Naive thymus-derived CD4-positive, alpha-beta T cell (primary cell): ENCODE measurements at regions not wholly inside any gene's neighbourhood (a gene's known extent, or its start where the extent isn't known, plus 50 kb on each side); places are given as distances from the start of the nearest gene placed in this dataset.

Source experiments
- ATAC-seq: fragments of 150-1000 bp; cut with Tn5 transposase; 2 replicates; pipeline ENCODE4 v1.10.0; 2021; ENCODE audit warnings: mild to moderate bottlenecking, moderate library complexity
- CTCF ChIA-PET: fragments of 350-600 bp; sonication (Branson Sonifier 250); formaldehyde crosslinking; loops from one replicate; lab custom pipeline; 2021; ENCODE audit warnings: antibody characterized with exemption; lab: Charles Lee
- POLR2A ChIA-PET: fragments of 350-600 bp; sonication (Branson Sonifier 250); formaldehyde crosslinking; loops from one replicate; lab custom pipeline; 2021; ENCODE audit warnings: antibody characterized with exemption, inconsistent platforms; lab: Charles Lee
- DNase-seq, 9 donors: peaks; one replicate each; pipeline versions ENCODE4 v3.0.0 to v3.0.0-alpha.2; 2020 to 2022; ENCODE audit warnings: mixed read lengths in 1 of 9
- H3K27ac ChIP-seq: one replicate; pipeline ENCODE4 v1.7.0; 2013; ENCODE audit warnings: mild to moderate bottlenecking, low read depth, low read length, moderate library complexity
- H3K27me3 ChIP-seq, 2 donors: one replicate each; pipeline ENCODE4 v1.7.0; 2013; ENCODE audit warnings: low read length in 2 of 2, mild to moderate bottlenecking in 2 of 2, moderate library complexity in 2 of 2; ENCODE audit not compliant: control insufficient read depth in 2 of 2, insufficient read depth in 2 of 2
- H3K36me3 ChIP-seq, 3 experiments: 1 replicate in 2 of 3; 2 replicates in 1 of 3; pipeline ENCODE4 v1.7.0; 2013; ENCODE audit warnings: low read length in 3 of 3, mild to moderate bottlenecking in 3 of 3, moderate library complexity in 1 of 3; ENCODE audit not compliant: insufficient read depth in 3 of 3, control insufficient read depth in 2 of 3
- H3K4me1 ChIP-seq, 2 donors: one replicate each; pipeline ENCODE4 v1.7.0; 2013; ENCODE audit warnings: low read length in 2 of 2, mild to moderate bottlenecking in 2 of 2, moderate library complexity in 1 of 2; ENCODE audit not compliant: control insufficient read depth in 2 of 2, insufficient read depth in 2 of 2
- H3K4me3 ChIP-seq: 2 replicates; pipeline ENCODE4 v1.7.0; 2013; ENCODE audit warnings: mild to moderate bottlenecking, low read length
- H3K9me3 ChIP-seq, 3 experiments: 1 replicate in 2 of 3; 2 replicates in 1 of 3; pipeline ENCODE4 v1.7.0; 2013; ENCODE audit warnings: low read length in 3 of 3; ENCODE audit not compliant: control insufficient read depth in 2 of 3
- H3K27ac Mint-ChIP-seq, 9 donors: one replicate each; pipeline ENCODE4 v1.8.0; 2020 to 2022; ENCODE audit warnings: mixed read lengths in 9 of 9, mild to moderate bottlenecking in 8 of 9, moderate library complexity in 5 of 9, inconsistent platforms in 2 of 9
- H3K27me3 Mint-ChIP-seq, 5 donors: one replicate each; pipeline ENCODE4 v1.8.0; 2021 to 2022; ENCODE audit warnings: mixed read lengths in 5 of 5, mild to moderate bottlenecking in 1 of 5
- H3K36me3 Mint-ChIP-seq, 5 donors: one replicate each; pipeline ENCODE4 v1.8.0; 2020 to 2022; ENCODE audit warnings: mixed read lengths in 5 of 5, mild to moderate bottlenecking in 3 of 5, inconsistent platforms in 1 of 5
- H3K4me1 Mint-ChIP-seq, 7 donors: one replicate each; pipeline ENCODE4 v1.8.0; 2020 to 2022; ENCODE audit warnings: mixed read lengths in 7 of 7, mild to moderate bottlenecking in 3 of 7, inconsistent platforms in 1 of 7
- H3K4me3 Mint-ChIP-seq, 10 donors: one replicate each; pipeline ENCODE4 v1.8.0; 2020 to 2022; ENCODE audit warnings: mild to moderate bottlenecking in 10 of 10, mixed read lengths in 10 of 10, moderate library complexity in 6 of 10, inconsistent platforms in 2 of 10
- H3K9me3 Mint-ChIP-seq, 11 donors: one replicate each; pipeline ENCODE4 v1.8.0; 2020 to 2022; ENCODE audit warnings: mixed read lengths in 11 of 11, mild to moderate bottlenecking in 4 of 11, inconsistent platforms in 1 of 11, moderate library complexity in 1 of 11
- intact Hi-C, 2 donors: fragments of 100-400 bp; cut with micrococcal nuclease; formaldehyde crosslinking; loops; one replicate each; pipeline ENCODE4 v1.15.1; 2023

GRCh38 chr1:204812842-204813241 is 57.8 kb upstream of the NFASC start:
- POLR2A ChIA-PET = no interaction called here
- Histone ChIP-seq H3K27ac (no peak overlapping the region), H3K9me3 (no peaks in the 10 kb centered on the region), H3K36me3 (no peaks in the 10 kb centered on the region), H3K4me3 (no peak overlapping the region), H3K27me3 (no peaks in the 10 kb centered on the region), H3K4me1 (no peaks in the 10 kb centered on the region)
- intact Hi-C loops = no loop called here
- DNase-seq = no peak
- ATAC-seq = no peak
- H3K4me1 Mint-ChIP-seq = peaks cover 0 to 2% (median 0%) of the 10 kb centered on the region in 7 donors
- CTCF ChIA-PET = interaction anchor here (0.7 to 1.2 kb wide), 2 partner anchors 263 to 778 kb away, joined by 3 read pairs; no protein-coding TSS in a partner anchor
- peaks cover 11 to 33% (median 22%) of the 10 kb centered on the region in 5 donors for H3K27me3 Mint-ChIP-seq
- H3K27ac Mint-ChIP-seq = no peak overlapping the region
- H3K36me3 Mint-ChIP-seq = no peaks in the 10 kb centered on the region
- H3K9me3 Mint-ChIP-seq = no peaks in the 10 kb centered on the region
- H3K4me3 Mint-ChIP-seq = no peak overlapping the region

GRCh38 chr1:204813522-204813921 is 57.1 kb upstream of the NFASC start:
- ChIA-PET POLR2A (no interaction called here), CTCF (interaction anchor here (1.2 kb wide), 1 partner anchor 263 kb away, joined by 3 read pairs; no protein-coding TSS in a partner anchor)
- no peak for DNase-seq
- Mint-ChIP-seq H3K27me3 (peaks cover 11 to 33% (median 27%) of the 10 kb centered on the region in 5 donors), H3K4me1 (no peaks in the 10 kb centered on the region), H3K36me3 (no peaks in the 10 kb centered on the region), H3K9me3 (no peaks in the 10 kb centered on the region), H3K4me3 (no peak overlapping the region), H3K27ac (no peak overlapping the region)
- no peak for ATAC-seq
- Histone ChIP-seq H3K9me3 (no peaks in the 10 kb centered on the region), H3K27ac (no peak overlapping the region), H3K36me3 (no peaks in the 10 kb centered on the region), H3K4me1 (no peaks in the 10 kb centered on the region), H3K4me3 (no peak overlapping the region), H3K27me3 (no peaks in the 10 kb centered on the region)
- intact Hi-C loops = no loop called here

DNA sequence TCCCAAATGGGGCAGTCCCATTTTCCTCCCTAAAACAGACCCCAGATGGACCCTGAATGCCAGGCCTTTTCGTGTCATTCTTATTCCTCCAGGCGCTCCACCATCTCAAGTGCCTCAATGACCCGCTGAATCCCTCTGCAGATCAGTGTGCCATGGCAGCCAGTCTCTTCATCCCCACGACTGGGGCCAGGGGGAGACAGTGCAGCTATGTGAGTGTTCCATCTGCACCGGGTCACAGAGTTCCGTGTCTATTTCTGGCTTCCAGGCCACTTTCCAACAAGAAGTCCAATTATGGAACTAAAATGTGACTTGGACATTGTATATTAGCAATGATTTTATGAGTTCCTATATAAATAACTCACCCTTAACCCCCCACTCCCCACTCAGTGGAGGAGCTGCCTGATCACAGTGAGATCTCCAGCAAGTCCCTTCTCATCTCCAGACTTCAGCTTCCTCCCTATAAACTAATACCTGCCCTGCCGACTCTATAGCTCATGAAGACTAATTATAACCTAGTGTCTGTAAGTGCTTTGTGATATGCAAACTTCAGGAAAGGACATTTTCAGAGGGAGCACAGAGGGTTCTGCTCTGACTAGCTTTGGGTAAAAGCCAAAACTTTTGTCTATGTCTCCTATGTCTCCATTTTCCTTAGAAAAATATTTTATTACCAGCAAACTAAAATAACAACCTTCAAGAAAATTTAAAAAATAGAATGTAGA is 56.3 kb upstream of the NFASC start:
- Mint-ChIP-seq H3K27me3 (peaks cover 11 to 35% (median 27%) of the 10 kb centered on the region in 5 donors), H3K27ac (no peak overlapping the region), H3K4me1 (no peaks in the 10 kb centered on the region), H3K9me3 (no peaks in the 10 kb centered on the region), H3K4me3 (no peak overlapping the region), H3K36me3 (no peaks in the 10 kb centered on the region)
- ChIA-PET CTCF (interaction anchor here (0.8 to 2.9 kb wide), 2 partner anchors 7 to 23 kb away, joined by 3 to 22 read pairs; no protein-coding TSS in a partner anchor), POLR2A (no interaction called here)
- Histone ChIP-seq H3K4me1 (no peaks in the 10 kb centered on the region), H3K27me3 (no peaks in the 10 kb centered on the region), H3K27ac (no peak overlapping the region), H3K9me3 (no peaks in the 10 kb centered on the region), H3K36me3 (no peaks in the 10 kb centered on the region), H3K4me3 (no peak overlapping the region)
- intact Hi-C loops = no loop called here
- DNase-seq = no peak
- ATAC-seq = no peak

DNA sequence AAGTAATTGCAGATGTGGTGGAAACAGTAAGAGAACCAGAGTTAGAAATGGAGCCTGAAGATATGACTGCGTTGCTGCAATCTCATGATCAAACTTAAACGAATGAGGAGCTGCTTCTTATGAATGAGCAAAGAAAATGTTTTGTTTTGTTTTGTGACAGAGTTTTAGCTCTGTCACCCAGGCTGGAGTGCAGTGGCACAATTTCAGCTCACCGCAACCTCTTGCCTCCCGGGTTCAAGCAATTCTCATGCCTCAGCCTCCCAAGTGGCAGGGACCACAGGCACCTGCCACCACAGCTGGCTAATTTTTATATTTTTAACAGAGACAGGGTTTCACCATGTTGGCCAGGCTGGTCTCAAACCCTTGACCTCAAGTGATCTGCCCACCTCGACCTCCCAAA is 53.3 kb upstream of the NFASC start:
- no peak overlapping the region for H3K27ac ChIP-seq
- ATAC-seq = no peak
- Mint-ChIP-seq H3K4me1 (no peaks in the 10 kb centered on the region), H3K9me3 (no peaks in the 10 kb centered on the region), H3K4me3 (no peak overlapping the region), H3K27me3 (peaks cover 11 to 35% (median 27%) of the 10 kb centered on the region in 5 donors), H3K27ac (no peak overlapping the region), H3K36me3 (no peaks in the 10 kb centered on the region)
- ChIA-PET POLR2A (no interaction called here), CTCF (interaction anchor here (2.9 kb wide), 1 partner anchor 10 kb away, joined by 22 read pairs; no protein-coding TSS in a partner anchor)
- H3K4me1 ChIP-seq = no peaks in the 10 kb centered on the region
- H3K4me3 ChIP-seq = no peak overlapping the region
- H3K27me3 ChIP-seq = peaks cover 0 to 3% of the 10 kb centered on the region in 2 donors
- no peak for DNase-seq
- no peaks in the 10 kb centered on the region for H3K36me3 ChIP-seq
- no peaks in the 10 kb centered on the region for H3K9me3 ChIP-seq
- intact Hi-C loops = no loop called here

DNA sequence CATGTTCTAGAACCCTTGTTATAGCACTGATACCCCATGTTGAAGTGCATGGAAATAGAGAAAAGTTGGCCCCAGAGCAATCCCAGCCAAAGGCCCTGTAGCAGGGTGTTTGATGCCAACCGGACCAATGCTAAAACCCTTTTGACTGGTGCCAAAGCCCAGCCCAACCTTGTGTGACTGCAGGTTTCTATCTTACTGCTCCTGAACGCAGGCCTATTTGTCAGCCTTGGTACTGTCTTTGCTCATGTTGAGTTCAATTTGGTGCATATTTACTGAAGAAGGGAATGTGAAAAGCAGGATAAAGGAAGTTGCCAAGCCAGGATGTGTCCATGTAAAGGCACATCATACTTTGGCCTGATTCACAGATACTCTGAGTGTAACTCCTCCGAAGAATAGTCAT is 51.7 kb upstream of the NFASC start:
- no peaks in the 10 kb centered on the region for H3K4me1 Mint-ChIP-seq
- Histone ChIP-seq H3K36me3 (no peaks in the 10 kb centered on the region), H3K27ac (no peak overlapping the region), H3K4me3 (no peak overlapping the region), H3K27me3 (peaks cover 0 to 3% of the 10 kb centered on the region in 2 donors), H3K9me3 (no peaks in the 10 kb centered on the region), H3K4me1 (no peaks in the 10 kb centered on the region)
- no peak overlapping the region for H3K27ac Mint-ChIP-seq
- no peaks in the 10 kb centered on the region for H3K9me3 Mint-ChIP-seq
- CTCF ChIA-PET = interaction anchor here (0.6 to 4.9 kb wide), 2 partner anchors 12 to 27 kb away, joined by 3 to 26 read pairs; no protein-coding TSS in a partner anchor
- intact Hi-C loops = no loop called here
- POLR2A ChIA-PET = no interaction called here
- no peak overlapping the region for H3K4me3 Mint-ChIP-seq
- H3K27me3 Mint-ChIP-seq = peaks cover 11 to 33% (median 30%) of the 10 kb centered on the region in 5 donors
- DNase-seq (no peak), ATAC-seq (no peak)
- H3K36me3 Mint-ChIP-seq = no peaks in the 10 kb centered on the region

DNA sequence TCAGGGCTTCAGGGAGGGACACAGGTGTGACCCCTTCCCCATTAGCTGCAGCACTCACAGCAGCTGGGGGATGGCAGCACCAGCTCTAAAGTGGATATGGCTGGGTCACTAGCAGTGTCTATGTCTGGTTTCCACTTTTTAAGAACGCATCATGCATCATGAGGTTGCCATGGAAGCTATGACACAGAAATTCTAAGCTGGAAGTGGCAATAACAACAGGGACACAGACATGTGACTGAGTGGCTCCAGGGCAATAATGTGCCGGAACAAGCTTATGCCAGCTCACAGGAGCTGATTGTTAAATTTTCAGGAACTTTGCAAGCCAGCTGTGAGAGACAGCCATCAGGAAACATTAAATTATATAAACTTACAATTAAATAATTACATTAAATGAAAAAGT is 51.2 kb upstream of the NFASC start:
- no peak overlapping the region for H3K27ac Mint-ChIP-seq
- POLR2A ChIA-PET = no interaction called here

More for the DNA sequence above, 51.2 kb upstream of the NFASC start:
- Mint-ChIP-seq H3K4me3 (no peak overlapping the region), H3K27me3 (peaks cover 11 to 30% (median 25%) of the 10 kb centered on the region in 5 donors), H3K36me3 (no peaks in the 10 kb centered on the region), H3K4me1 (no peaks in the 10 kb centered on the region), H3K9me3 (no peaks in the 10 kb centered on the region)
- CTCF ChIA-PET = interaction anchor here (0.6 to 4.9 kb wide), 2 partner anchors 12 to 28 kb away, joined by 3 to 26 read pairs; no protein-coding TSS in a partner anchor
- intact Hi-C loops = no loop called here
- DNase-seq (no peak), ATAC-seq (no peak)
- peaks cover 0 to 3% of the 10 kb centered on the region in 2 donors for H3K27me3 ChIP-seq
- H3K36me3 ChIP-seq = no peaks in the 10 kb centered on the region
- H3K9me3 ChIP-seq = no peaks in the 10 kb centered on the region
- no peaks in the 10 kb centered on the region for H3K4me1 ChIP-seq
- H3K4me3 ChIP-seq = no peak overlapping the region
- no peak overlapping the region for H3K27ac ChIP-seq
